MCF 10A (cell line): ENCODE measurements at regions not wholly inside any gene's neighbourhood (a gene's known extent, or its start where the extent isn't known, plus 50 kb on each side); places are given as distances from the start of the nearest gene placed in this dataset.

Experiments used
- BruUV-seq: library from RNA; stranded (reverse); fragments of 400-500 nt; replicated peaks from 2 replicates; lab custom pipeline; 2021; lab: Mats Ljungman, UMichigan
- CTCF ChIA-PET: fragments of 300-600 bp; sonication (Branson Sonifier 250); formaldehyde crosslinking; extraction: SDS; loops from one replicate; lab custom pipeline; 2021; ENCODE audit warnings: antibody characterized with exemption, inconsistent platforms; lab: Yijun Ruan, JAX
- POLR2A ChIA-PET: fragments of 300-600, 350-650 bp; sonication (Branson Sonifier 250); formaldehyde crosslinking; extraction: SDS; loops from one replicate; lab custom pipeline; 2020; ENCODE audit warnings: antibody characterized with exemption, inconsistent platforms; lab: Yijun Ruan, JAX
- DNase-seq: peaks from one replicate; pipeline ENCODE4 v3.0.0-alpha.2; 2018; ENCODE audit not compliant: unreplicated experiment
- H3K27ac Mint-ChIP-seq: one replicate; pipeline ENCODE4 v1.8.0; 2022; ENCODE audit warnings: mild to moderate bottlenecking, low read depth, mixed read lengths; ENCODE audit not compliant: unreplicated experiment
- H3K27me3 Mint-ChIP-seq: one replicate; pipeline ENCODE4 v1.8.0; 2022; ENCODE audit warnings: mixed read lengths; ENCODE audit not compliant: insufficient read depth, unreplicated experiment
- H3K36me3 Mint-ChIP-seq: one replicate; pipeline ENCODE4 v1.8.0; 2022; ENCODE audit warnings: mild to moderate bottlenecking, moderate library complexity, mixed read lengths; ENCODE audit not compliant: insufficient read depth, unreplicated experiment
- H3K4me1 Mint-ChIP-seq: one replicate; pipeline ENCODE4 v1.8.0; 2022; ENCODE audit warnings: mixed read lengths; ENCODE audit not compliant: insufficient read depth, unreplicated experiment
- H3K4me3 Mint-ChIP-seq: one replicate; pipeline ENCODE4 v1.8.0; 2022; ENCODE audit warnings: mild to moderate bottlenecking, moderate library complexity, mixed read lengths; ENCODE audit not compliant: unreplicated experiment
- H3K9me3 Mint-ChIP-seq: one replicate; pipeline ENCODE4 v1.8.0; 2022; ENCODE audit warnings: mixed read lengths; ENCODE audit not compliant: unreplicated experiment
- CTCF ChIP-seq: fragments of 200-600 bp; IDR thresholded peaks from one replicate; pipeline ENCODE4 v1.8.0; 2022; ENCODE audit warnings: antibody characterized with exemption, mild to moderate bottlenecking; ENCODE audit not compliant: unreplicated experiment
- intact Hi-C: fragments of 100-400 bp; cut with micrococcal nuclease; formaldehyde crosslinking; loops from 2 replicates; pipeline ENCODE4 v1.14.1; 2022

GRCh38 chr2:126781206-126781605 is 117.5 kb upstream of the TEX51 start:
- no peaks in the 10 kb centered on the region for H3K36me3 Mint-ChIP-seq
- peaks cover 6% of the 10 kb centered on the region for H3K4me1 Mint-ChIP-seq
- no peak overlapping the region for H3K27ac Mint-ChIP-seq
- CTCF ChIA-PET: interaction anchor here (0.7 to 0.9 kb wide), 2 partner anchors 290 to 1037 kb away, joined by 3 read pairs; no protein-coding TSS in a partner anchor
- no peak for DNase-seq
- POLR2A ChIA-PET: no interaction called here
- no peak overlapping the region for H3K4me3 Mint-ChIP-seq
- no peaks in the 10 kb centered on the region for H3K9me3 Mint-ChIP-seq
- no peak for TF ChIP-seq CTCF
- no TSS peak for BruUV-seq
- peaks cover 53% of the 10 kb centered on the region for H3K27me3 Mint-ChIP-seq
- intact Hi-C loops: no loop called here

GRCh38 chr2:126781806-126782205 is 116.9 kb upstream of the TEX51 start:
- H3K27ac Mint-ChIP-seq: no peak overlapping the region
- intact Hi-C loops: no loop called here
- ChIA-PET CTCF (interaction anchor here (0.6 to 0.9 kb wide), 4 partner anchors 83 to 1054 kb away, joined by 3 read pairs; no protein-coding TSS in a partner anchor), POLR2A (no interaction called here)
- BruUV-seq: no TSS peak
- no peaks in the 10 kb centered on the region for H3K36me3 Mint-ChIP-seq
- H3K4me3 Mint-ChIP-seq: no peak overlapping the region
- H3K4me1 Mint-ChIP-seq: peaks cover 6% of the 10 kb centered on the region
- peaks cover 50% of the 10 kb centered on the region for H3K27me3 Mint-ChIP-seq
- DNase-seq: no peak
- TF ChIP-seq CTCF: no peak
- no peaks in the 10 kb centered on the region for H3K9me3 Mint-ChIP-seq

GRCh38 chr2:126782648-126783047 is 116.0 kb upstream of the TEX51 start:
- DNase-seq: no peak
- BruUV-seq: no TSS peak
- POLR2A ChIA-PET: no interaction called here
- Mint-ChIP-seq H3K27me3 (peaks cover 43% of the 10 kb centered on the region), H3K4me3 (no peak overlapping the region), H3K27ac (no peak overlapping the region), H3K36me3 (no peaks in the 10 kb centered on the region), H3K9me3 (no peaks in the 10 kb centered on the region), H3K4me1 (peaks cover under 1% of the 10 kb centered on the region)
- no peak for TF ChIP-seq CTCF
- CTCF ChIA-PET: interaction anchor here (0.6 kb wide), 2 partner anchors 39 to 291 kb away, joined by 3 to 4 read pairs; no protein-coding TSS in a partner anchor
- intact Hi-C loops: no loop called here

GRCh38 chr2:126783341-126783740 is 115.3 kb upstream of the TEX51 start:
- BruUV-seq: no TSS peak
- POLR2A ChIA-PET: no interaction called here
- no peak for DNase-seq

More at GRCh38 chr2:126783341-126783740, 115.3 kb upstream of the TEX51 start:
- CTCF ChIA-PET: interaction anchor here (0.6 kb wide), 1 partner anchor 39 kb away, joined by 3 read pairs; no protein-coding TSS in a partner anchor
- H3K36me3 Mint-ChIP-seq: no peaks in the 10 kb centered on the region
- H3K4me3 Mint-ChIP-seq: no peak overlapping the region
- intact Hi-C loops: no loop called here
- no peaks in the 10 kb centered on the region for H3K4me1 Mint-ChIP-seq
- H3K27me3 Mint-ChIP-seq: peaks cover 36% of the 10 kb centered on the region
- H3K27ac Mint-ChIP-seq: no peak overlapping the region
- no peaks in the 10 kb centered on the region for H3K9me3 Mint-ChIP-seq
- no peak for TF ChIP-seq CTCF
